HG03457 (cell line): ENCODE measurements at regions not wholly inside any gene's neighbourhood (a gene's known extent, or its start where the extent isn't known, plus 50 kb on each side); places are given as distances from the start of the nearest gene placed in this dataset.
"Not testable (repeated sequence)": the region's sequence is repeated elsewhere in the genome, so short reads cannot be mapped to it uniquely, and the experiment has no call there.

ENCODE experiments used
- ATAC-seq: cut with Tn5 transposase; IDR thresholded peaks from one replicate; pipeline ENCODE4 v1.9.1; 2021; ENCODE audit warnings: moderate number of reproducible peaks; ENCODE audit not compliant: unreplicated experiment

DNA sequence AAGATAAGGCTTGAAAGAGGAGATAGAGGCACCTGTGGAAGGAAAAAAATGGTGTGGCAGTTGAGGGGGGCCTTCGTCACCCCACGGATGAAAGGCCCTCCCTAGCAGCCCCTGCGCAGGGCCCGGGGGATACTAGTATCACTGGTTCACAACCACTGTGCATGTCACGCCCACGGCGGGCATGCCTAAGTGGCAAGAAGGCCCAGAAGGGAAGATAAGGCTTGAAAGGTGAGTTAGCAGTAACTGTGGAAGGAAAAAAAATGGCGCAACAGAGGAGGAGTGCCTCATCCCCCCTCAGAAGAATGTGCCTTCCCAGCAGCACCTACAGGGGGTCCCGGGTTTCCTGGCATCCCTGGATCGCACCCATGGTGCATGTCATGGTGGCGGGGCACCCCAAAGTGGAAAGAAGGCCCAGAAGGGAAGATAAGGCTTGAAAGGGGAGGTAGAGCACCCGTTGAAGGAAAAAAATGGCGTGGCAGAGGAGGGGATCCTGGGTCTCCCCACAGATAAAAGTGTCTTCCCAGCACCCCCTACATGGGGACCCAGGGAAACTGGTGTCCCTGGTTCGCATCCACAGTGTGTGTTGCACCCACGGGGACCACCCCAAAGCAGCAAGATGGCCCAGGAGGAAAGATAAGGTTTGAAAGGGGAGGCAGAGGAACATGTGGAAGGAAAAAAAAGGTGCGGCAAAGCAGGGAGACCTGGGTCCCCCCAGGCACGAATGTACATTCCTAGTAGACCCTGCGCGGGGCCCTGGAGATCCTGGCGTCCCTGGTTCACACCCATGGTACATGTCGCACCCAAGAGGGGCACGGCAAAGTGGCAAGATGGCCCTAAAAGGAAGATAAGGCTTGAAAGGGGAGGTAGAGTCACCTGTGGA is 279.2 kb downstream of the ALG10 start:
- no peak for ATAC-seq

DNA sequence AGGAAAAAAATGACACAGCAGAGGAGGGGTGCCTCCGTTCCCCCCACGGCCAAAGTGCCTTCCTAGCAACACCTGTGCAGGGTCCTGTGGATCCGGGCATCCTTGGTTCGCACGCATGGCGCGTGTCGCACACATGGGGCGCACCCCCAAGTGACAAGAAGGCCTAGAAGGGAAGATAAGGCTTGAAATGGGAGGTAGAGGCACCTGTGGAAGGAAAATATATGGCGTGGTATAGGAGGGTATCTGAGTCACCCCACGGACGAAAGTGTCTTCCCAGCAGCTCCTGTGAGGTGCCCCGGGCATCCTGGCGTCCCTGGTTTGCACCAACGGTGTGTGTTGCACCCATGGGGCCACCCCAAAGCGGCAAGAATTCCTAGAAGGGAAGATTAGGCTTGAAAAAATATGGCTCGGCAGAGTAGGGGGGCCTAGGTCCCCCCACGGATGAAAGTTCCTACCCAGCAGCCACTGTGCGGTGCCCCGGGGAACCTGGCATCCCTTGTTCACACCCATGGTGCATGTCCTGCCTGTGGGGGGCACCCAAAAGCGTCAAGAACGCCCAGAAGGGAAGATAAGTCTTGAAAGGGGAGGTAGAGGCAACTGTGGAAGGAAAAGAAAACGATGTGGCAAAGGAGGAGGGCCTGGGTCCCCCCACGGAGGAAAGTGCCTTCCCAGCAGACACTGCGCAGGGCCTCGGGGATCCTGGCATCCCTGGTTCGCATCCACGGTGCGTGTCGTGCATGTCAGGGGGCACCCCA is 280.0 kb downstream of the ALG10 start:
- no peak for ATAC-seq

GRCh38 chr12:34303091-34303870 is 281.0 kb downstream of the ALG10 start:
- no peak for ATAC-seq

- ATAC-seq, result no peak
These were observed 281.7 kb downstream of the ALG10 start for GRCh38 chr12:34304001-34304400.

- ATAC-seq, result no peak
These were observed 282.2 kb downstream of the ALG10 start for GRCh38 chr12:34304546-34304945.

DNA sequence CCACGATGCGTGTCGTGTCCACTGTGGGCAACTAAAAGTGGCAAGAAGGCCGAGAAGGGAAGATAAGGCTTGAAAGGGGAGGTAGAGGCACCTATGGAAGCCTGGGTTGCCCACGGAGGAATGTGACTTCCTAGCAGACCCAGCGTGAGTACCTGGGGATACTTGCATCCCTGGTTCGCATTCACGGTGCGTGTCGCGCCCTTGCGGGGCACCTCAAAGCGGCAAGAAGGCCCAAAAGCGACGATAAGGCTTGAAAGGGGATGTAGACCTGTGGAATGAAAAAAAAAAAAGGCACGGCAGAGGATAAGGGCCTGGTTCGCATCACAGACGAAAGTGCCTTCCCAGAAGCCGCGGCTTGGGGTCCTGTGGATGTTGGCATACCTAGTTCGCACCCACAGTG is 282.9 kb downstream of the ALG10 start:
- ATAC-seq, result no peak

DNA sequence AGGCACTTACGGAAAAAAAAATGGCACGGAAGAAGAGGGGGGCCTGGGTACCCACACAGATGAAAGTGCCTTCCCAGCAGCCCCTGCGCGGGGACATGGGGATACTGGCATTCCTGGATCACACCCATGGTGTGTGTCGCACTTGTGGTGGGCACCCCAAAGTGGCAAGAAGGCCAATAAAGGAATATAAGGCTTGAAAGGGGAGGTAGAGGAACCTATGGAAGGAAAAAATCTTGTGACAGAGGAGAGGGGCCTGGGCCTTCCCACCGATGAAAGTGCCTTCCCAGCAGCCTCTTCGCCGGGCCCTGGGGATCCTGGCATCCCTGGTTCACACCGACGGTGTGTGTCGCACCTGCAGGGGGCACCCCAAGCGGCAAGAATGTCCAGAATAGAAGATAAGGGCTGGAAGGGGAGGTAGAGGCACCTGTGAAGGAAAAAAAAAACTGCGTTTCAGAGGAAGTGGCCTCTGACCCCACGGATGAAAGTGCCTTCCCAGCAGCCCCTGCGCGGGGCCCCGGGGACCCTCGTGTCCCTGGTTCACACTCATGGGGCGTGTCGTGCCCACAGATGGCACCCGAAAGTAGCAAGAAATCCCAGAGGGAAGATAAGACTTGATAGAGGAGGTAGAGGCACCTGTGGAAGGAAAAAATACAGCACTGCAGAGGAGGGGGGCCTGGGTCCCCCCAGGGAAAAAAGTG is 284.0 kb downstream of the ALG10 start:
- no peak for ATAC-seq

DNA sequence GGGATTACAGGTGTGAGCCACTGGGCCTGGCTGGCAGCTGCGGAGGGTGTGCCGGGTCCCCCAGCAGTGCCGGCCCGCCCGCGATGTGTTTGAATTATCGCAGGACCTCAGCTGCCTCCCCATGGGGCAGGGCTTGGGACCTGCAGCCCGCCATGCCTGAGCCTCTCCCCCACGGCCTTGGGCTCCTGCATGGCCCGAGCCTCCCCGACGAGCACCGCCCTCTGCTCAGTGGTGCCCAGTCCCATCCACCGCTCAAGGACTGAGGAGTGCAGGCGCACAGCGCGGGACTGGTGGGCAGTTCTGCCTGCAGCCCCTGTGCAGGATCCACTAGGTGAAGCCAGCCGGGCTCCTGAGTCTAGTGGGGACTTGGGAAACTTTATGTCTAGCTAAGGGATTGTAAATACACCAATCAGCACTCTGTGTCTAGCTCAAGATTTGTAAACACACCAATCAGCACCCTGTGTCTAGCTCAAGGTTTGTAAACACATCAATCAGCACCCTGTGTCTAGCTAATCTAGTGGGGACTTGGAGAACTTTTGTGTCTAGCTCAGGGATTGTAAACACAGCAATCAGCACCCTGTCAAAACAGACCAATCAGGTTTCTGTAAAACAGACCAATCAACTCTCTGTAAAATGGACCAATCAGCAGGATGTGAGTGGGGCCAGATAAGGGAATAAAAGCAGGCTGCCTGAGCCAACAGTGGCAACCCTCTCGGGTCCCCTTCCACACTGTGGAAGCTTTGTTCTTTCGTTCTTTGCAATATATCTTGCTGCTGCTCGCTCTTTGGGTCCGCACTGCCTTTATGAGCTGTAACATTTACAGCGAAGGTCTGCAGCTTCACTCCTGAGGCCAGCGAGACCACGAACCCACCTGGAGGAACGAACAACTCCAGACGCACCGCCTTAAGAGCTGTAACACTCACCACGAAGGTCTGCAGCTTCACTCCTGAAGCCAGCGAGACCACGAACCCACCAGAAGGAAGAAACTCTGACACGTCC is 287.8 kb downstream of the ALG10 start:
- not testable (repeated sequence) for ATAC-seq

GRCh38 chr12:34311337-34311736 is 289.0 kb downstream of the ALG10 start:
- ATAC-seq, result no peak

DNA sequence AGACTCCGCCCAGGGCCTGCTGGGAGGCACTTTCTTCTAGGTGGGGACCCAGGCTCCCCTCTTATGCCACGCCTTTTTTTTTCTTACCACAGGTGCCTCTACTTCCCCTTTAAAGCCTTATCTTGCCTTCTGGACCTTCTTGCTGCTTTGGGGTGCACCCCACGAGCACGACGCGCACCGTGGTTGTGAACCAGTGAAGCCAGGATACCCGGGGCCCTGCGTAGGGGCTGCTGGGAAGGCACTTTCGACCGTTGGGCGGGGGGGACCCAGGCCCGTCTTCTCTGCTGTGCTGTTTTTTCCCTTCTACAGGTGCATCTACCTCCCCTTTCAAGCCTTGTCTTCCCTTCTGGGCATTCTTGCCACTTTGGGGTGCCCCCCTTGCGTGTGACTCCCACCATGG is 305.4 kb downstream of the ALG10 start:
- no peak for ATAC-seq

GRCh38 chr12:34333337-34333736 is 311.0 kb downstream of the ALG10 start:
- no peak for ATAC-seq

DNA sequence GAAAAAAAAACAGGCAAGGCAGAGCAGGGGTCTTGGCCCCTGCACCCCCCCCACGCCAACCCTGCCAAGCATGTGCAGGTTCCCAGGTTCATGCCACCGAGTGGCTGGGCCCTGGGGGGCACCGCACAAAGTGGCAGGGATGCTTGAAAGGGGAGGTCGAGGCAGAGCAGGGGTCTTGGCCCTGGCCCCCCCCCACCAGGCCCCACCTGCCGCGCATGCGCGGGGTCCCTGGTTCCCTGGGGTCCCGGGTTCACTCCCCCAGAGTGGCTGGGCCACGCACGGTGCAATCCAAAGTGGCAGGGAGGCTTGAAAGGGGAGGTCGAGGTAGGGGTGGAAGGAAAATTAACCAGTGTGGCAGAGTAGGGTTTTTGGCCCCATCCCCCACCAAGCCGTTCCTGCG is 312.2 kb downstream of the ALG10 start:
- no peak for ATAC-seq

DNA sequence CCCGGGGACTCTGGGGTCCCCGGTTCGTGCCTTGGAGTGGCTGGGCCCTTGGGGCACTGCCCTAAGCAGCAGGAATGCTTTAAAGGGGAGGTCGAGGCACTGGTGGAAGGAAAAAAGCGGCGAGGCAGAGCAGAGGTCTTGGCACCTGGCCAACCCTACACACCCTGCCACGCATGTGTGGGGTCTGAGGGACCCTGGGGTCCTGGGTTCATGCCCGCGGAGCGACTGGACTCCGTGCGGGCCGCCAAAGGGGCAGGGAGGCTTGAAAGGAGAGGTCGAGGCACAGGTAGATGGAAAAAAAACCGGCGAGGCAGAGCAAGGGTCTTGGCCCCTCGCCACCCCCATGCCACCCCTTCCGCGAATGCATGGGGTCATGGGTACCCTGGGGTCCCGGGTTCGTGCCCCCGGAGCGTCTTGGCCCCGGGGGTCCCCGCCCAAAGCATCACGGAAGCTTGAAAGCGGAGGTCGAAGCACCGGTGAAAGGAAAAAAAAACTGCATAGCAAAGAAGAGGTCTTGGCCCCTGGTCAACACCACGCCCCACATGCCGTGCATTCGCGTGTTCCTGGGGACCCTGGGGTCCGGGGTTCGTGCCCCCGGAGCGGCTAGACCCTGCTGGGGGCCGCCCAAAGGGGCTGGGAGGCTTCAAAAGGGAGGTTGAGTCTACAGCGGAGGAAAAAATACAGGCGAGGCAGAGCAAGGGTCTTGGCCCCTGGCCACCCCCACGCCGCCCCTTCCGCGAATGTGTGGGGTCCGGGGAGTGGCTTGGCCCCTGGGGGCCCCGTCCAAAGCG is 312.9 kb downstream of the ALG10 start:
- ATAC-seq, result no peak

DNA sequence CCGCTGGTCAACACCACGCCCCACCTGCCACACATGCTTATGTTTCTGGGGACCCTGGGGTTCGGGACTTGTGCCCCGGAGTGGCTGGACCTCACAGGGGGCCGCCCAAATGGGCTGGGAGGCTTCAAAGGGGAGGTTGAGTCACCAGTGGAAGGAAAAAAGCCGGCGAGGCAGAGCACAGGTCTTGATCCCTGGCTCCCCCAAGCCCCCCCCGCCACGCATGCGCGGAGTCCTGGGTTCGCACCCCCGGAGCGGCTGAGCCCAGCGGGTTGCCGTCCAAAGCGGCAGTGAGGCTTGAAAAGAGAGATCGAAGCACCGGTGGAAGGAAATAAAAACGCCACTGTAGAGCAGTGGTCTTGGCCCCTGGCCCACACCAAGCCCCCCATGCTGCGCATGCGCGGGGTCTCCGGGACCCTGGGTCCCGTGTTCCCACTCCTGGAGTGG is 313.5 kb downstream of the ALG10 start:
- no peak for ATAC-seq

DNA sequence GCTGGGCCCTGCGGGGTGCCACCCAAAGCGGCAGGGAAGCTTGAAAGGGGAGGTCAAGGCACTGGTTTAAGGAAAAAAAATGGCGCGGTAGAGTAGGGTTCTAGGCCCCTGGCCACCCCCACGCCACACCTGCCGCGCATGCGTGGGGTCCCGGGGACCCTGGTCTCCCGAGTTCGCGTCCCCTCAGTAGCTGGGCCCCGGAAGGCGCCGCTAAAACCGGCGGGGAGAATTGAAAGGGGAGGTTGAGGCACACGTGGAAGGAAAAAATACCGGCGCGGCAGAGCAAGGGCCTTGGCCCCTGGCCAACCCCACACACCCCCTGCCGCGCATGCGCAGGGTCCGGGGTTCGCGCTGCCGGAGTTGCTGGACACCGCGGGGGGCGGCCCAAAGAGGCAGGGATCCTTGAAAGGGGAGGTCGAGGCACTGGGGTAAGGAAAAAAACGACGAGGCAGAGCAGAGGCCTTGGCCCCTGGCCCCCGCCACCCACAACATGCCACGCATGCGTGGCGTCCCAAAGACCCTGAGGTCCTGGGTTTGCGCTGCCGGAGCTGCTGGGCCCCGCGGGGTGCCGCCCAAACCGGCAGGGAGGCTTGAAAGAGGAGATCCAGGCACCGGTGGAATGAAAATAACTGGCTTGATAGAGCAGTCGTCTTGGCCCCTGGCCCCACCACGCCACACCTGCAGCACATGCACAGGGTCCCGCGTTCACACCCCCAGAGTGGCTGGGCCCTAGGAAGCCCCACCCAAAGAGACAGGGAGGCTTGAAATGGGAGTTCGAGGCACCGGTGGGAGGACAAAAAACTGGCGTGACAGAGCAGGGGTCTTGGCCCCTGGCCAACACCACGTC is 314.5 kb downstream of the ALG10 start:
- ATAC-seq, result no peak

GRCh38 chr12:34338751-34339150 is 316.5 kb downstream of the ALG10 start:
- ATAC-seq, result no peak

- no peak for ATAC-seq
These were observed 317.6 kb downstream of the ALG10 start for GRCh38 chr12:34339922-34340321.
